GM12864 (cell line): ENCODE measurements at regions not wholly inside any gene's neighbourhood (a gene's known extent, or its start where the extent isn't known, plus 50 kb on each side); places are given as distances from the start of the nearest gene placed in this dataset.

Experiments
- DNase-seq: peaks from one replicate; pipeline ENCODE4 v3.0.0-alpha.2; 2011; ENCODE audit warnings: low read depth
- H3K4me3 ChIP-seq: 2 replicates; pipeline ENCODE4 v1.5.1; 2011; ENCODE audit warnings: mild to moderate bottlenecking, low read depth, low read length, control low read depth
- TF ChIP-seq, protein P1 (sequence below): IDR thresholded peaks from 2 replicates; pipeline ENCODE4 v1.5.1; 2011; ENCODE audit warnings: low read depth, mild to moderate bottlenecking, moderate library complexity, low read length, control low read depth, inconsistent platforms; ENCODE audit errors: missing control alignments

DNA sequence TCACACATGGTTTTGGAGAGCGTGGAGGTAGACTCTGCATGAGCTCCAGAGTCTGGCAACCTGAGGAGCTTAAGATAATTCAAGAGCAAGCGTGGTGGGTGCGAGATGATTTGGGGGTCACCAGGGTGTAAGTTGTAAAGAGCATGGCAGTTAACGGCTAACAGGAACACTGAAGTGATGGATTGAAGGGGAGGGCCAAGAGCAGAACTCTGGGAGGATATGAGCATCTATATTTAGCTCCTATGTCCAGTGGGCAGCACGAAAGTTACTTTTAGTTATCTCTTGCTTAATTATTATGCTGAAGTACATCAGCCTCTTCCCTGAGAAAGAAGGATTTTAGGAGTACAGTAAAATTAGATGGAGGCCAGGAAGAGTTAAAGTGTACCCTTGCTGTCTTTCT lies 231.9 kb upstream of the HAND2 start:
- no peak overlapping the region for H3K4me3 ChIP-seq
- DNase-seq: no peak
- TF ChIP-seq, protein P1, sequence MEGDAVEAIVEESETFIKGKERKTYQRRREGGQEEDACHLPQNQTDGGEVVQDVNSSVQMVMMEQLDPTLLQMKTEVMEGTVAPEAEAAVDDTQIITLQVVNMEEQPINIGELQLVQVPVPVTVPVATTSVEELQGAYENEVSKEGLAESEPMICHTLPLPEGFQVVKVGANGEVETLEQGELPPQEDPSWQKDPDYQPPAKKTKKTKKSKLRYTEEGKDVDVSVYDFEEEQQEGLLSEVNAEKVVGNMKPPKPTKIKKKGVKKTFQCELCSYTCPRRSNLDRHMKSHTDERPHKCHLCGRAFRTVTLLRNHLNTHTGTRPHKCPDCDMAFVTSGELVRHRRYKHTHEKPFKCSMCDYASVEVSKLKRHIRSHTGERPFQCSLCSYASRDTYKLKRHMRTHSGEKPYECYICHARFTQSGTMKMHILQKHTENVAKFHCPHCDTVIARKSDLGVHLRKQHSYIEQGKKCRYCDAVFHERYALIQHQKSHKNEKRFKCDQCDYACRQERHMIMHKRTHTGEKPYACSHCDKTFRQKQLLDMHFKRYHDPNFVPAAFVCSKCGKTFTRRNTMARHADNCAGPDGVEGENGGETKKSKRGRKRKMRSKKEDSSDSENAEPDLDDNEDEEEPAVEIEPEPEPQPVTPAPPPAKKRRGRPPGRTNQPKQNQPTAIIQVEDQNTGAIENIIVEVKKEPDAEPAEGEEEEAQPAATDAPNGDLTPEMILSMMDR: no peak

DNA sequence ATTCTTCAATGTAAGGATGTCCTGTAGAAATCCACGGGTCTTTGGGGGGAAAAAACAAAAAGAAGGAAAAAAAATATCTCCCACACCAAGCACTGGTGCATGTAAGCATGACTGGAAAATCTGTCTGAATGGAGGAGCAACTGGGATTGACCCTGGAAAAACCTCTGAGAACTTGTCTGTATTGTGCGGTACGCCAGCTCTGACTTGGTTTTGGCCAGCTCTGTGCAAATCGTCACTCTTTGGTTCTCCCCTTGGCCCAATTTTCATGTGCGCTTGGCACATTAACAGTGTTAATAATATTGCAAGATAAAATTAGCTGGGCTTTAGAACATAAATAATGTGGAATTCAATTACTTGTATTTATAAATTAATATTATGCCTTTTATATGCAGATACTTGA lies 231.2 kb upstream of the HAND2 start:
- H3K4me3 ChIP-seq: no peak overlapping the region
- TF ChIP-seq, protein P1: no peak
- DNase-seq: no peak

DNA sequence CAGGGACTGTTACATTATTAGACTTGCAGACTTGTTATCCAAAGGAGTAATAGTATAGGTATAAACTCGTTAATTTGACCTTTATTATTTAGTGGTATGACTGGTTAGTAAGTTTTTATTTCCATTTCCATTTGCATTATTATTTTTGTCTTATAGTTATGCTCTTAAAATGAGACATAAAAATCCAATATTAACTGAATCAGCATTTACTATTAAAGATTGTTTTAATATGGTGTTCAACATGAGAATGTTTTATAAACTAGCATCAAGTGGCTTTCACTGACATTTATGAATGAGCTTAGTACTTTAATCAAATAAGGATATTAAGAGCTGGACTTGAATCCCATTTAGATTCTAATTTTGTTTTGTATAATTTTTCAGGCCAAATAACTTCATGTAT lies 228.1 kb upstream of the HAND2 start:
- no peak overlapping the region for H3K4me3 ChIP-seq
- TF ChIP-seq, protein P1: no peak
- no peak for DNase-seq

DNA sequence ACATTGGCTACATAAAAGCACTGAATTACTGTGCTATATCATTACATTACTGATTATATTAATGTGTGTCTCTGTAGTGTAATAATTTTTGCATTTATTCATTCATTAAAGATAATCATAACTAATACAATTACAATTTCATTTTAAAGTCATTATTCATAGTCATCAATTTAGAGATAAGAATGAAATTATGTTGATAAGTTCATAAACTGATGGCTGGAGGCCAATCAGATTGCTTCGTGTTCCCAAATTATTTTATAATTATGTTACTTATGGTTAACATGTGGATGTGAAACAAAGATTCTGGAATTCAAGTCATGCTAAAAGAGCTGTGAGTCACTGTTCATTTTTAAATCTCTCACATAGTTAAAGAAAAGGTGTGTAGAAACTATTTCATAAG lies 223.4 kb upstream of the HAND2 start:
- no peak for DNase-seq
- TF ChIP-seq, protein P1: no peak

DNA sequence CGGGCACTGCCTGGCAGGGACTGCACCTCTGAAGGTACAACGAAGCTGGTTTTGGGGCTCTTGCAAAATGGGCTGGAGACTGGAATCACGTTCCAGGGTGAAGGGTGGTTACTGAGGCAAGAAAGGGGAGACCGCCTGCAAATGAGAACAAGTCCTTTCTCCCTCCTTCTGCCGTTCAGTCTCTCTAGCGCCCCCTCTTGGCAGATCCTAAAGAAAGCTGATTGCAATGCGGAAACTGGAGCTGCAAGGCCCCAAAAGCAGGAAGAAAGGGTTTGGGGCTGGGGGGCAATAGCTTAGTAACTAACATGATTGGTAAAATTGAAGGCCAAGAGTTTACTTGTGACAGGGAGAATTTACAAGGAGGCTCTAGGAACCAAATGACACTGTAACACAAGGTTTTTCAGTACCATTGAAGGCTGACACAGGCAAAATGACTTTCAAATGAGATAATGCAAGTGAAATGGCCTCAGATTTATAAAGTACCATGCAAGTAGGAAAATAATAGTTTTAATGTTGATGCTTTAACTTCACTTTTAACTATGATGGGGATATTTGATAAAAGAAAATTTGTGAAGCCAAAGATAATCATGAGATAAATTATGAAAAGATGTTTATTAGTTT lies 222.7 kb upstream of the HAND2 start:
- H3K4me3 ChIP-seq: no peak overlapping the region
- TF ChIP-seq, protein P1: peak; percentile 75
- peak; percentile 26 for DNase-seq

More for the DNA sequence above, 223.4 kb upstream of the HAND2 start:
- no peak overlapping the region for H3K4me3 ChIP-seq

DNA sequence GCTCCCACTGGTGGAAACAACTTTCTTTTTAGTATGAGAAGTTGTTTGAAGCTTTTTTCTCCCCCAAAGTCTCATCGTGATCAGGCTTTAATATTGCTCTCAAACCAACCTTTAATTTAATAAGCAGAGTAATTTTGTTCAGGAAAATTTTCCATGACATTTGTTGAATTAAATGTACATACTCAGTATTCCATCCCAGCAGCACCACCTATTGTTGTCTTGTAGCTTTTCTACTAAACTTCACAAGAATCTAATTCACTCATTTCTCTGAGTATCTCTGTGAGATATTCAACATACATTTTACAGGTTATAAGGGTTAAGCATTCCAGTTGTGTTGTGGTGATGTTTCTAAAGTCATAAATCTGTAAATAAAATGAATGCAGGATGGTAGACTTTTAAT lies 218.3 kb upstream of the HAND2 start:
- TF ChIP-seq, protein P1: no peak
- no peak overlapping the region for H3K4me3 ChIP-seq
- DNase-seq: no peak

DNA sequence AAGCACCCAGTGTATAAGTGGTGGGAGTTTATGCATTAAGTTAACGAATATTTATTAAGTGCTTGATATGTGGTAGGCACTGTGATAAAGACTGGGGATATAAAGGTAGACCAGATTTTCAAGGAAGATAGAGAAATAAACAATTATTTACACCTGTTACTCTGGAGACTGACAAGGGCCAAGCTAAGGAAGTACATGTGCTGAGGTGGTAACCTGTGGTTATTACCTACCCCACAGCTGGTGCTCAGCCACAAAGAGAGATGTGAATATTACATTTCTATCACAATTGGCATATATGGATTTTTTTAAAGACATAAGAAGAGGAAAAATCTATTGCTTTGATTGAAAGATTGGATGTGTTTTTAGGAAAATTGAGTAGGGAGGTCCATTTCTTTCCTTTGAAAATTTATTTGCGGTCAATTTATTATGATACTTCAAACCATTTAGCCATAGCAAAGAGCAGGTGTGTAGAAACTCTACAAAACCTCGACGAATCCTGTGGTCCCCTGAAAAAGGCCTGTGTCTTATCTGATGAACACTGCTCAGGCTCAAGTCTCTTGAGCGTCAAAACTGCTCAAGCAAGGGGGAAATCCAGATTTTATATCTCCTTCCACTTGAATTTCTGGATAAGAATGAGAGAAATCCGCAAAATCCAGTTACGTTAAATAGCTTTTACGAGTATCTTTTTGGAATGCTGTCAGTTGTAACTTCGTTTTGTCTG lies 217.7 kb upstream of the HAND2 start:
- TF ChIP-seq, protein P1: no peak
- DNase-seq: no peak
- no peak overlapping the region for H3K4me3 ChIP-seq
